Activated CD4-positive, alpha-beta memory T cell treated with anti-CD3 and anti-CD28 coated beads for 36 hours (primary cell): ENCODE measurements at regions not wholly inside any gene's neighbourhood (a gene's known extent, or its start where the extent isn't known, plus 50 kb on each side); places are given as distances from the start of the nearest gene placed in this dataset.

Source experiments
- CTCF ChIA-PET: fragments of 350-600 bp; sonication (Branson Sonifier 250); formaldehyde crosslinking; loops from one replicate; lab custom pipeline; 2021; ENCODE audit warnings: antibody characterized with exemption, inconsistent platforms; lab: Charles Lee
- POLR2A ChIA-PET: fragments of 350-600 bp; sonication (Branson Sonifier 250); formaldehyde crosslinking; loops from one replicate; lab custom pipeline; 2021; ENCODE audit warnings: antibody characterized with exemption; lab: Charles Lee
- DNase-seq: peaks from one replicate; pipeline ENCODE4 v3.0.0-alpha.2; 2020
- H3K27ac Mint-ChIP-seq: one replicate; pipeline ENCODE4 v1.8.0; 2021; ENCODE audit warnings: mixed read lengths
- H3K27me3 Mint-ChIP-seq: one replicate; pipeline ENCODE4 v1.8.0; 2021; ENCODE audit warnings: mixed read lengths
- H3K36me3 Mint-ChIP-seq: one replicate; pipeline ENCODE4 v1.8.0; 2021; ENCODE audit warnings: mixed read lengths
- H3K4me1 Mint-ChIP-seq: one replicate; pipeline ENCODE4 v1.8.0; 2021; ENCODE audit warnings: low read depth, mixed read lengths
- H3K4me3 Mint-ChIP-seq: one replicate; pipeline ENCODE4 v1.8.0; 2021; ENCODE audit warnings: mild to moderate bottlenecking, mixed read lengths
- H3K9me3 Mint-ChIP-seq: one replicate; pipeline ENCODE4 v1.8.0; 2021; ENCODE audit warnings: mixed read lengths
- intact Hi-C: fragments of 100-400 bp; cut with micrococcal nuclease; formaldehyde crosslinking; loops from one replicate; pipeline ENCODE4 v1.15.1; 2023

DNA sequence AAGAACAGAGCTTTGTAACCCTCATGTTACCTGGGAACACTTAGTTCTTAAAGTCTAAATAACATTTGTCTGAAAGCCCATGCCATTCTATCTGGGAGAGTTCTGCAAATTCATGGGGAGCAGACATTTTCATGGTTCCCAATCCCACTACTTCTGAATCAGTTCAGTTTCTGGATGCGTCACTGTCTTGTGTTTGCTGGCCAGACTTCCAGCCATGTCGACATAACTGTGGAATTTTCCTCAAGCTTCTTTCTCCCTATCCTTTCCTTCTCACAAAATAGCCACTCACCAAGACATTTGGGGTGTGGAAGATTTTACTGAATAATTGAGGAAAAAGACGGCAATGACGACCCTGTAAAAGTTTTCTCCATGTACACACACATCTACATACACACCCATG, 272.5 kb downstream of the NEBL start:
- POLR2A ChIA-PET, result no interaction called here
- Mint-ChIP-seq H3K27ac (no peak overlapping the region), H3K4me1 (no peaks in the 10 kb centered on the region), H3K27me3 (no peaks in the 10 kb centered on the region), H3K4me3 (no peak overlapping the region), H3K36me3 (no peaks in the 10 kb centered on the region), H3K9me3 (no peaks in the 10 kb centered on the region)
- no peak for DNase-seq
- CTCF ChIA-PET, result interaction anchor here (0.7 kb wide), 1 partner anchor 13 kb away, joined by 3 read pairs; no protein-coding TSS in a partner anchor
- intact Hi-C loops, result no loop called here

DNA sequence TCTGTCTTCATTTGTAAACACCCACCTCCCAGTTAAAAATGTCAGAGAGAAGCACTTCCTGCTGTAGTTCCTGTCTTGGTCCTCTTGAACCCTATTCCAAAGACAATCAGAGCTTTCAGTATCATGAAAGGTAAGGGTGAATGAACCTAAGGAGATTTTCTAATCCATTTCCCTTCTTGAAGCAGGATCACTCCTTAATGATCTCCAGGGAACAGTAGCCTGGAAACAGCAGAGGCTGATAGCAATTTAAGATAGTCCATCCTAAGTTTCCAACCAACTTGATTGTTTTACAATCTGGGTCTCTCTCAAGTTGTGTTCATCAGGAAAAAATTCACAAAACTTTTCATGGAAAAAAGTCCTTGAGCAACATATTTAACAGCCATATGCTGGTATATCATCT, 273.6 kb downstream of the NEBL start:
- CTCF ChIA-PET, result no interaction called here
- POLR2A ChIA-PET, result no interaction called here

DNA sequence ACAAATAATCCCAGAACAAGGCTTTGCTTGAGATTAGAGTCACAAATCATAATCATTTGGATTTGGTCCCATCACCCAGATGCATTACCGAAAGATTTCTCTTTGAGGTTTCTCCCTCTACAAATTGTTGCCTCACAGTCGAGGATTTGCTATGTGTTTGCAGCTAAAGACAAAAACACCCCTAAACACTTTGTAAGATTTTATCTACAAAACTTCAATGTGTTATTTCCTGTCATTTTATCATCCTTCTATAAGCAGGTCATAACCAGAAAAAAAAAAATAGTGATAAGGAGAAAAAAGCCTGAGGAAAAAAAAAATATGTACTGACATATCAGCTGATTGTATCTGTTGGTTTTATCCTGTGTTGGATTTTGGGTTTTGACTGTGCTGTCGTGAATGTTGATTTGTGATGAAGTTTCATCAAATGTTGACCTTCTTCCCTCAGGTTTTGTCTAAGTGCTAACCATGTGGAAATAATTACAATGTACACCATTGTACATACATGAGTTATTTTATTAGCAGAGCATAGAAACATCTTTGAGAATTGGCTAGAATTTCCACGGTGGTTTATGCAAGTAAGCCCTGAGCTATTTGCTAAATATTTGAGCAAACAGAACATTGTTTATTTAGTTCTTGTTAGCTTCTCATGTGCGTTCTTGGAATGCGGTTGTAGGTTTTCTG, 274.4 kb downstream of the NEBL start:
- ChIA-PET CTCF (no interaction called here), POLR2A (no interaction called here)
- no peak overlapping the region for H3K27ac Mint-ChIP-seq
- H3K4me1 Mint-ChIP-seq, result no peaks in the 10 kb centered on the region
- no peaks in the 10 kb centered on the region for H3K36me3 Mint-ChIP-seq
- DNase-seq, result no peak
- intact Hi-C loops, result no loop called here
- no peaks in the 10 kb centered on the region for H3K27me3 Mint-ChIP-seq
- no peak overlapping the region for H3K4me3 Mint-ChIP-seq
- H3K9me3 Mint-ChIP-seq, result no peaks in the 10 kb centered on the region

More for the DNA sequence above, 273.6 kb downstream of the NEBL start:
- Mint-ChIP-seq H3K36me3 (no peaks in the 10 kb centered on the region), H3K4me3 (no peak overlapping the region), H3K27ac (no peak overlapping the region), H3K9me3 (no peaks in the 10 kb centered on the region), H3K27me3 (no peaks in the 10 kb centered on the region), H3K4me1 (no peaks in the 10 kb centered on the region)
- intact Hi-C loops, result no loop called here
- no peak for DNase-seq

DNA sequence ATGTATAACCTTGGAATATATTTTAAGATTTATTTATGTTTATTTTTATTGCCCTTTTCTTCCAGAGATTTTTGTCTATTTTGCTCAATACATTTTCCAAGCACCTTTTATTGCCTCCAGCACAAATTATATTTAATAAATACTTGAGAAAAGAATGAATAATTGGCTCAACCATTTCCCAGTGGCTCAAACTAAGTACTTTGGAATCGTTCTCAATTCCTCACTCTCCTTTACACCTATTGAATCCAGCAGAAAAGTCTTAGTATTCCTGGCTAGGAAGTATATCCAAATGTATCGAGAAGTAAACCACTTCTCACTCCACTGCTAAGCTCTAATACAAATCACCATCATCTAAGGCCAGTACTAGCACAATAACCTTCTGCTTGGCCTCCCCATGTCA, 276.1 kb downstream of the NEBL start:
- Mint-ChIP-seq H3K36me3 (no peaks in the 10 kb centered on the region), H3K9me3 (no peaks in the 10 kb centered on the region), H3K27ac (no peak overlapping the region), H3K27me3 (no peaks in the 10 kb centered on the region), H3K4me3 (no peak overlapping the region), H3K4me1 (no peaks in the 10 kb centered on the region)
- POLR2A ChIA-PET, result no interaction called here
- intact Hi-C loops, result no loop called here
- no peak for DNase-seq
- CTCF ChIA-PET, result no interaction called here

- H3K4me1 Mint-ChIP-seq, result no peaks in the 10 kb centered on the region
- no peaks in the 10 kb centered on the region for H3K9me3 Mint-ChIP-seq
- CTCF ChIA-PET, result no interaction called here
- H3K4me3 Mint-ChIP-seq, result no peak overlapping the region
- no peak for DNase-seq
- intact Hi-C loops, result no loop called here
- no peaks in the 10 kb centered on the region for H3K36me3 Mint-ChIP-seq
- H3K27ac Mint-ChIP-seq, result no peak overlapping the region
- no peaks in the 10 kb centered on the region for H3K27me3 Mint-ChIP-seq
- POLR2A ChIA-PET, result no interaction called here
These were observed 279.0 kb downstream of the NEBL start for GRCh38 chr10:20618011-20618547.

- POLR2A ChIA-PET, result no interaction called here
- H3K36me3 Mint-ChIP-seq, result no peaks in the 10 kb centered on the region
These were observed 279.9 kb downstream of the NEBL start for GRCh38 chr10:20616918-20617810.

GRCh38 chr10:20616056-20616671, 280.9 kb downstream of the NEBL start:
- ChIA-PET CTCF (no interaction called here), POLR2A (no interaction called here)
- H3K27ac Mint-ChIP-seq, result no peak overlapping the region
- no peaks in the 10 kb centered on the region for H3K4me1 Mint-ChIP-seq
- no peaks in the 10 kb centered on the region for H3K36me3 Mint-ChIP-seq
- H3K4me3 Mint-ChIP-seq, result no peak overlapping the region
- no peak for DNase-seq
- no peaks in the 10 kb centered on the region for H3K27me3 Mint-ChIP-seq
- intact Hi-C loops, result no loop called here
- H3K9me3 Mint-ChIP-seq, result no peaks in the 10 kb centered on the region

More at GRCh38 chr10:20616918-20617810, 279.9 kb downstream of the NEBL start:
- H3K27me3 Mint-ChIP-seq, result no peaks in the 10 kb centered on the region
- no peak for DNase-seq
- H3K9me3 Mint-ChIP-seq, result no peaks in the 10 kb centered on the region
- H3K4me1 Mint-ChIP-seq, result no peaks in the 10 kb centered on the region
- no peak overlapping the region for H3K27ac Mint-ChIP-seq
- intact Hi-C loops, result no loop called here
- no peak overlapping the region for H3K4me3 Mint-ChIP-seq
- CTCF ChIA-PET, result no interaction called here

DNA sequence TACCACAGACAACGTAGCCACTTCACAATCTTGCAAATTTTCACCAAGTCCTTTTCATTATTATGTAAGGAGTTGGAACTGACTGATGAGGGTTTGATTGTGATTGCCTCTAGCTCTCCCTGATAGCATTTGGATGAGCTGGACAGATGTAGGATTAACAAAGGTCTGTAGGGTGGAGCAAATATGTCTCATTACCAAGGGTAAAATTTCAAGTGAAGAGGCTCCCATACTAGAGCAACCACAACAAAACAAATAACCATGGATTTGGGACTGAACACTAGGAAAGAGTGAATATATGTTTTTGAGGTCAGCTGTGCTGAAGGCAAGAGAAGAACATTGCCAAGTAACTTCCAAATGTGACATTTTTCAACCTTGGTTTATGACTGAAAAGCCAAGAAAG, 281.7 kb downstream of the NEBL start:
- Mint-ChIP-seq H3K4me1 (no peaks in the 10 kb centered on the region), H3K27me3 (no peaks in the 10 kb centered on the region), H3K9me3 (no peaks in the 10 kb centered on the region), H3K36me3 (no peaks in the 10 kb centered on the region), H3K4me3 (no peak overlapping the region), H3K27ac (no peak overlapping the region)
- CTCF ChIA-PET, result no interaction called here
- intact Hi-C loops, result no loop called here
- POLR2A ChIA-PET, result no interaction called here
- DNase-seq, result no peak

- intact Hi-C loops, result no loop called here
- no peak overlapping the region for H3K4me3 Mint-ChIP-seq
- no peaks in the 10 kb centered on the region for H3K4me1 Mint-ChIP-seq
- H3K9me3 Mint-ChIP-seq, result no peaks in the 10 kb centered on the region
- no peak overlapping the region for H3K27ac Mint-ChIP-seq
- ChIA-PET CTCF (no interaction called here), POLR2A (no interaction called here)
- no peaks in the 10 kb centered on the region for H3K36me3 Mint-ChIP-seq
- no peaks in the 10 kb centered on the region for H3K27me3 Mint-ChIP-seq
- DNase-seq, result no peak
These were observed 282.2 kb downstream of the NEBL start for GRCh38 chr10:20614911-20615310.

DNA sequence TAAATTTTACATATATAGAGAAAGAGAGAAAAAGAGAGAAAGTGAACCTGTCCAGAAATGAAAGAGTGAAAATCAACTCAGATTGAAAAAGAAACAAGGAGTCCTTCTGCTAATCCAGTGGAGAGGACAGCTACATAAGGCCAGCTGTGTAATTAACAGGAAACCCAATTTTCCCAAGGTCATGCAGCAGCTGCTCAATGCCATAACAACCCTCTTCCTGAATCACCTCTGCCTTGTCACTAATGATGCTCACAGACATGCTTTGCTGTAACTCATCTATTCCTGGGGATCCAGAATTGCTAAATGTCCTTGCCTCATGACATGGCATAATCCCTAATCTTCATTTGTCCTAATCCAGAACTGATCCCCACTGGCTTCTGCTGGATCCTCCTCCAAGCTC, 288.6 kb downstream of the NEBL start:
- Mint-ChIP-seq H3K9me3 (peaks cover 5% of the 10 kb centered on the region), H3K27me3 (no peaks in the 10 kb centered on the region), H3K36me3 (no peaks in the 10 kb centered on the region), H3K4me3 (no peak overlapping the region), H3K4me1 (no peaks in the 10 kb centered on the region), H3K27ac (no peak overlapping the region)
- ChIA-PET POLR2A (no interaction called here), CTCF (no interaction called here)
- no peak for DNase-seq
- intact Hi-C loops, result no loop called here

DNA sequence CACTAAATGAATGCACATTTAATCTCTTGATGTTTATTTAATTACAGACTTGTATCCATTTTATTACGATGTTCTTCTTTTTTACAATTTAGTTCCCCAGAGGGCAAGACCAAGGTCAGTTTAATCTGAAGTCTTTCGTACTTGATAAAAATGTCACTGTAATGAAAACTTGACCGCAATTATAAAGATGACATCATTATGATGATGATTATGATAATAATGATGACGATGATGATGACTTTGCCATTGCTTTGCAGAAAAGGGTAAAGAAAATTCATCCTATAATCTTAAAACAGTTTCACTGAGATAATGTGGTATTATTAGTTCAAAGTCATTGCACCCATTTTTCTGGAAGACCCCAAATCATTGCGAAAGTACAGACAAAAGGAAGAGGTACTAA, 290.1 kb downstream of the NEBL start:
- peaks cover 10% of the 10 kb centered on the region for H3K9me3 Mint-ChIP-seq
- no peaks in the 10 kb centered on the region for H3K4me1 Mint-ChIP-seq
- no peaks in the 10 kb centered on the region for H3K36me3 Mint-ChIP-seq
- no peak for DNase-seq
- no peak overlapping the region for H3K4me3 Mint-ChIP-seq
- no peaks in the 10 kb centered on the region for H3K27me3 Mint-ChIP-seq
- CTCF ChIA-PET, result no interaction called here
- POLR2A ChIA-PET, result no interaction called here
- intact Hi-C loops, result no loop called here
- no peak overlapping the region for H3K27ac Mint-ChIP-seq

DNA sequence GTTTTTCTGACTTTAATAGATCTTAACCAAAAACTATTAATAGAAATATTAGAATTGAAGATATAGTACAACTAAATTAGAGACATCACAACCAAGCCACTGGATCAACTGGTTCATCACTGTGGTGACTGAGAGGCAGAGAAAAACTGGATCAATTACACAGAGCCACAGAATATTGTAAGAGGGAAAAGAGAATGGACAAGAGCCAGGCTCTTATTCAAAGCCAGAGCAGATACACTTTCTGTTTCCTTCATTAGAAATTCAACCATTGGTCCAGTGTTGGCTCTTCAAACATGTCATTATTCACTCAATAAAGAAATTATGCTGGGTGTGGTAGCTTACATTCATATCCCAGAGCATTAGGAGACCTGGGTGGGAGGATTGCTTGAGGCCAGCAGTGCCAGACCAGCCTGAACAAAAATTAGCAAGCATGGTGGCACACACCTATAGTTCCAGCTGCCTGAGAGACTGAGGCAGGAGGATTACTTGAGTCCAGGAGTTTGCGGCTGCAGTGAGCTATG, 295.1 kb downstream of the NEBL start:
- H3K4me3 Mint-ChIP-seq, result no peak overlapping the region
- POLR2A ChIA-PET, result no interaction called here

More for the DNA sequence above, 295.1 kb downstream of the NEBL start:
- H3K4me1 Mint-ChIP-seq, result no peaks in the 10 kb centered on the region
- intact Hi-C loops, result no loop called here
- no peak overlapping the region for H3K27ac Mint-ChIP-seq
- no peak for DNase-seq
- H3K36me3 Mint-ChIP-seq, result no peaks in the 10 kb centered on the region
- no peaks in the 10 kb centered on the region for H3K27me3 Mint-ChIP-seq
- H3K9me3 Mint-ChIP-seq, result peaks cover 10% of the 10 kb centered on the region
- CTCF ChIA-PET, result no interaction called here
